H1 (cell line): ENCODE measurements at regions not wholly inside any gene's neighbourhood (a gene's known extent, or its start where the extent isn't known, plus 50 kb on each side); places are given as distances from the start of the nearest gene placed in this dataset.

ENCODE experiments used
- CBX5 ChIP-seq: fragments of 300-800, 300-1000 bp; sonication (generic); IDR thresholded peaks from 2 replicates; pipeline ENCODE4 v1.7.1; 2016; ENCODE audit warnings: antibody characterized with exemption, low read length, low read depth
- CBX8 ChIP-seq: fragments of 300-800, 300-1000 bp; sonication (generic); IDR thresholded peaks from 2 replicates; pipeline ENCODE4 v1.7.1; 2016; ENCODE audit warnings: low read depth, low read length, borderline replicate concordance
- EZH2 ChIP-seq: fragments of 200-600 bp; sonication (generic); IDR thresholded peaks from 2 replicates; pipeline ENCODE4 v1.7.1; 2012; ENCODE audit warnings: low read depth, mild to moderate bottlenecking, moderate library complexity, low read length, inconsistent platforms; ENCODE audit not compliant: severe bottlenecking
- GABPA ChIP-seq: IDR thresholded peaks from 2 replicates; pipeline ENCODE4 v1.6.1; 2011; ENCODE audit warnings: mild to moderate bottlenecking, low read length, moderate library complexity, borderline replicate concordance; ENCODE audit not compliant: insufficient read depth
- GTF2F1 ChIP-seq: IDR thresholded peaks from 2 replicates; pipeline ENCODE4 v1.6.1; 2012; ENCODE audit warnings: low read depth, low read length, improper control_type of control experiment, borderline replicate concordance
- KDM4A ChIP-seq: IDR thresholded peaks from one replicate; pipeline ENCODE4 v1.7.1; 2012; ENCODE audit warnings: low read depth, mild to moderate bottlenecking, moderate library complexity, low read length, inconsistent platforms; ENCODE audit not compliant: severe bottlenecking
- NRF1 ChIP-seq: IDR thresholded peaks from 2 replicates; pipeline ENCODE4 v1.6.1; 2011; ENCODE audit warnings: mild to moderate bottlenecking, low read depth, low read length, improper control_type of control experiment
- POU5F1 ChIP-seq: IDR thresholded peaks from 2 replicates; pipeline ENCODE4 v1.6.1; 2011; ENCODE audit warnings: low read depth, mild to moderate bottlenecking, low read length, moderate library complexity
- SIN3A ChIP-seq, 2 experiments: IDR thresholded peaks in 1 of 2; conservative IDR thresholded peaks in 1 of 2; 2 replicates each; pipeline ENCODE4 v1.6.1; 2011 to 2012; ENCODE audit warnings: low read length in 2 of 2, improper control_type of control experiment in 1 of 2, low read depth in 1 of 2, mild to moderate bottlenecking in 1 of 2
- SIX5 ChIP-seq: IDR thresholded peaks from 2 replicates; pipeline ENCODE4 v1.6.1; 2011; ENCODE audit warnings: mild to moderate bottlenecking, low read depth, low read length
- SP1 ChIP-seq: IDR thresholded peaks from 2 replicates; pipeline ENCODE4 v1.6.1; 2011; ENCODE audit warnings: low read depth, low read length
- SP4 ChIP-seq: IDR thresholded peaks from 2 replicates; pipeline ENCODE4 v1.6.1; 2012; ENCODE audit warnings: low read length, inconsistent platforms
- ZNF274 ChIP-seq: IDR thresholded peaks from 2 replicates; pipeline ENCODE4 v1.7.0; 2012; ENCODE audit warnings: low read length, borderline replicate concordance; ENCODE audit errors: extremely low read depth

DNA sequence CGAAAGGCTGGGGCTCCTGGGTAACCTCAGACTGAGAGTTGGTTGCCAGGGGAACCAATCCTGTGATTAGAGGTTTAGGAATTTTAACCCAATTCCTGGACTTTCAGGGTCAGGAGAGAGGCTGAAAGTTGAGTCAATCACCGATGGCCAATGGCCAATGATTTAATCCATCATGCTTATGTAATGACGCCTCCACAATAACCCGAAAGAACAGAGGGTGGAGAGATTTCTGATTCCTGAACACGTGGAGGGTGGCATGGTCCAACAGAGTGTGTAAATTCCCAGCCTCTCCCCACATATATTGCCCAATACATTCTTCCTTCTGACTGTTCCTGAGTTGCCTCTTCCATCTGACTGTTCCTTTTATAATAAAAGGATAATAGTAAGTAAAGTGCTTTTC is 137.2 kb upstream of the CBLB start (continued):
- TF ChIP-seq CBX5 (no peak), KDM4A (no peak), POU5F1 (no peak), SIN3A (conservative IDR thresholded peaks at IDR 0.05 in 1 of 2, IDR thresholded peaks at IDR 0.05 in 1 of 2; ENCODE audit: low read depth in 1 of 2, low read length in 2 of 2) (no peak), NRF1 (no peak), GTF2F1 (no peak), GABPA (no peak), SIX5 (no peak), SP1 (no peak), CBX8 (no peak), SP4 (no peak), EZH2 (no peak), ZNF274 (no peak)
